ENCODE measurements at regions not wholly inside any gene's neighbourhood (a gene's known extent, or its start where the extent isn't known, plus 50 kb on each side); places are given as distances from the start of the nearest gene placed in this dataset.

DNA sequence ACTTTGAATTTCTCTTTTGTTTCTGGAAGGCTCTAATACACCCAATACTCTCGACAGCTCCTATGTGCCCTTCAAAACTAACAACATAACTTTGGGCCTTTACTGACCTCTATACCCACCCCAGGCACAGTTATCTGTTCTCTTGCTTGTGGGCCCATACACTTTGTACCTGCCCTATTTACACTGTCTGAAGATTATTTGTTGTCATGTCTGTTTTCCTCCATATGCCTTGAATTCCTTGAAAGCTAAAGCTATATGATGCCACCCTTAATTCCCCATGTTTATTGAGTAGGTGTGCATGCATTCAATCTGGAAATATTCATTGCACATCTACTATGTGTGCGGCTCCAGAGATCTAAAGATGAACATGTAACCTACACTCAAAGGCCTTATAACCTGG is 267.6 kb downstream of the PLPP3 start:
- TF ChIP-seq, protein P1, sequence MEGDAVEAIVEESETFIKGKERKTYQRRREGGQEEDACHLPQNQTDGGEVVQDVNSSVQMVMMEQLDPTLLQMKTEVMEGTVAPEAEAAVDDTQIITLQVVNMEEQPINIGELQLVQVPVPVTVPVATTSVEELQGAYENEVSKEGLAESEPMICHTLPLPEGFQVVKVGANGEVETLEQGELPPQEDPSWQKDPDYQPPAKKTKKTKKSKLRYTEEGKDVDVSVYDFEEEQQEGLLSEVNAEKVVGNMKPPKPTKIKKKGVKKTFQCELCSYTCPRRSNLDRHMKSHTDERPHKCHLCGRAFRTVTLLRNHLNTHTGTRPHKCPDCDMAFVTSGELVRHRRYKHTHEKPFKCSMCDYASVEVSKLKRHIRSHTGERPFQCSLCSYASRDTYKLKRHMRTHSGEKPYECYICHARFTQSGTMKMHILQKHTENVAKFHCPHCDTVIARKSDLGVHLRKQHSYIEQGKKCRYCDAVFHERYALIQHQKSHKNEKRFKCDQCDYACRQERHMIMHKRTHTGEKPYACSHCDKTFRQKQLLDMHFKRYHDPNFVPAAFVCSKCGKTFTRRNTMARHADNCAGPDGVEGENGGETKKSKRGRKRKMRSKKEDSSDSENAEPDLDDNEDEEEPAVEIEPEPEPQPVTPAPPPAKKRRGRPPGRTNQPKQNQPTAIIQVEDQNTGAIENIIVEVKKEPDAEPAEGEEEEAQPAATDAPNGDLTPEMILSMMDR (IDR thresholded peaks at IDR 0.05) = no peak
- TF ChIP-seq POLR2A (IDR thresholded peaks at IDR 0.05) = no peak

All from ovary (tissue), 3 donors.